ENCODE measurements at regions not wholly inside any gene's neighbourhood (a gene's known extent, or its start where the extent isn't known, plus 50 kb on each side); places are given as distances from the start of the nearest gene placed in this dataset.
A peak's percentile ranks its signal among the peaks of the same experiment; 100 is the strongest.

GRCh38 chr21:28789523-28789922 is 203.2 kb downstream of the LTN1 start:
- DNase-seq (ENCODE audit: low read depth) = no peak

- no peak for DNase-seq (ENCODE audit: low read depth)
These were observed 204.6 kb downstream of the LTN1 start for GRCh38 chr21:28788030-28788429.

DNA sequence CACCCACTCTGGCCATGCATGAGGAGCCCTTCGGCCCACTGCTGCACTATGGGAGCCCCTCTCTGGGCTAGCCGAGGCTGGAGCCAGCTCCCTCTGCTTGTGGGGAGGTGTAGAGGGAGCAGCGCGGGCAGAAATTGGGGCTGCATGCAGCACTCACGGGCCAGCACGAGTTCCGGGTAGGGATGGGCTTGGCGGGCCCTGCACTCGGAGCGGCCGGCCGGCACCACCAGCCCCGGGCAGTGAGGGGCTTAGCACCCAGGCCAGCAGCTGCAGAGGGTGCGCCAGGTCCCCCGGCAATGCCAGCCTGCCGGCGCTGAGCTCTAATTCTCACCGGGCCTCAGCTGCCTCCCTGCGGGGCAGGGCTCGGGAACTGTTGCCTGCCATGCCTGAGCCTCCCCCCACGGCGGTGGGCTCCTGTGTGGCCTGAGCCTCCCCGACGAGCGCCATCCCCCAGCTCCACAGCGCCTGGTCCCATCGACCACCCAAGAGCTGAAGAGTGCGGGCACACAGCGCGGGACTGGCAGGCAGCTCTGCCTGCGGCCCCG is 209.0 kb downstream of the LTN1 start:
- DNase-seq (ENCODE audit: low read depth) = no peak

- DNase-seq (ENCODE audit: low read depth) = peak; percentile 29
These were observed 210.9 kb downstream of the LTN1 start for GRCh38 chr21:28781602-28782276.

DNA sequence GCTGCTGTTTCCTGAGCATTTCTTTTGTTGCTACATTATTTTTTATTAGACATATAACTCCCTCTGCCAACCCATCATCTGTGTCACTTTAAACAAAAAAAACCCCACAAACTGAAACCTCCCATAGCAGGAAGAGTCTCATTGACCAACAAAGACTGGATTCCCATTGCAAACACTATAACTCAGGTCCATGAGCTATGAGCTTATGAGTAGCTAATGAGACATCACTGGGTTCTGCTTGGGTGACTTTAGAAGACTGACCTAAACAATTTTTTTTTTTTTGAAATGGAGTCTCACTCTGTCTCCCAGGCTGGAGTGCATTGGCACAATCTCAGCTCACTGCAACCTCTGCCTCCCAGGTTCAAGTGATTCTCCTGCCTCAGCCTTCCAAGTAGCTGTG is 212.8 kb downstream of the LTN1 start:
- no peak for DNase-seq (ENCODE audit: low read depth)

DNA sequence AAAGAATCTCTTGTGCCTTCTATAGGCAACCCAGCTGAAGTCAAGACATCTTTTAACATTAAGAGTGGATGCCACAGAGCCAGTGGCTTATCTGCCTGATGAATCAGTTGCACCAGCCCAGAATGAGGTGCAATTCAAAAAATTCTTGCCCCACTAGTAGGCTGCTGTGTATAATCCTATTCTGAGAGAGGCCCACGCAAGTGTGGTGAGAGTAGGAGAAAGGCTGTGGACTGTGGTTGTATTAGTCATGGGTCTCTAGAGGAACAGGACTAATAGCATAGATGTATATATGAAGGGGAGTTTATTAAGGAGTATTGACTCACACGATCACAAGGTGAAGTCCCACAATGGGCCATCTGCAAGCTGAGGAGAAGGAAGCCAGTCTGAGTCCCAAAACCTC is 216.4 kb downstream of the LTN1 start:
- DNase-seq (ENCODE audit: low read depth) = peak; percentile 65

DNA sequence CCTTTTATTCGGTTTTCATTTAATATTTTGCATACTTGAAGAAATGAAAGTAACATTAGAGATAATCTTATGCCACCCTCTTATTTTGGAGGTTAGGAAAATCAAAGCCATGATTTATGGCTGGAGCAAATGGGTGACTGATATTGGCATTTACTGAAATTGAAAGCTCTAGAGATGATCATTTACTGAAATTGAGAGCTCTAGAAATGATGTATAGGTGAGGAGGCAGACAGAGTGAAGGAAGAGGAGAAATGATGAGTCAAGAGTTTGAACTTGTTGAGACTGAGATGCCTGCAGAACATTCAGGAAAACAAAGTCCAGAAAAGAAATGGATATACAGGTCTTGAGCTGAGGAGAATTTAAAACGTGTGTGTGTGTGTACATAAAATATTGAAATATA is 217.6 kb downstream of the LTN1 start:
- no peak for DNase-seq (ENCODE audit: low read depth)

DNA sequence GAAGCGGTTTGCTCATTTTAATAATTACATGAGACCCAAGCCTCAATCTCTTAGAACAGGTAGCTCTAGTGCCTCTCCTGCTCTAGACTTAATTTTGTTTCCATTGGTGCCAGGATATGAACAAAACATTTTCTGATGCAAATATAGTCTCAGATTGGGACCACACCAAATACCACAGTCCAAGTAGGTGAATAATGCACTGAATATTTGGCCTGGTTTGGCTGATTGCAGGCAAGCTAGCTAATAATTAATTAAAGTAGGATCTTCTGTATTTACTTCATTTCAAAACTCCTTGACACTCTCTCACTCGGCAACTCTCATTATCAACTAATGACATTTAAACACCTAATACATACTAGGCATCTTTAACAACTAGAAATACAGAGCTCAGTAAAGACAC is 219.6 kb downstream of the LTN1 start:
- no peak for DNase-seq (ENCODE audit: low read depth)

- DNase-seq (ENCODE audit: low read depth) = peak; percentile 82
These were observed 220.7 kb downstream of the LTN1 start for GRCh38 chr21:28771790-28772501.

GRCh38 chr21:28770867-28771661 is 221.6 kb downstream of the LTN1 start:
- DNase-seq (ENCODE audit: low read depth) = peak; percentile 28

DNA sequence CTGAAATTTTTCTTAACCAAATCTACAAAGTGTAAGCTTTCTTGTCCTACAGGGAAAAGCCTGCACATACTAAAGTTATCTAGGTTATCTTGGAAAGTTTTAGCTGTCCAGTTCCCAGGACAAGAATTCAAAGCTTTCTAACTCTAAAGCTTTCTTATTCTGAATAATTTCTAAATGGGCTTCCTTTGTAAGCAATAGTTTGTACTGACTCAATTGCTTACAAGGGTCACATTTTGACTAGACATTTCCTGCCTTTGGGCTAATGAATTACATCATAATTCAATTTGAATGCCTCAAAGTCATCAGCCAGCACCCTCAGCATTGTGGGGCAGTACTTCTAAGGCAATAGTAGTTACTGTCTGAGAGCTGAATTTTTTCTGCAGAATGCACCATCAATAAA is 223.0 kb downstream of the LTN1 start:
- peak; percentile 24 for DNase-seq (ENCODE audit: low read depth)

DNA sequence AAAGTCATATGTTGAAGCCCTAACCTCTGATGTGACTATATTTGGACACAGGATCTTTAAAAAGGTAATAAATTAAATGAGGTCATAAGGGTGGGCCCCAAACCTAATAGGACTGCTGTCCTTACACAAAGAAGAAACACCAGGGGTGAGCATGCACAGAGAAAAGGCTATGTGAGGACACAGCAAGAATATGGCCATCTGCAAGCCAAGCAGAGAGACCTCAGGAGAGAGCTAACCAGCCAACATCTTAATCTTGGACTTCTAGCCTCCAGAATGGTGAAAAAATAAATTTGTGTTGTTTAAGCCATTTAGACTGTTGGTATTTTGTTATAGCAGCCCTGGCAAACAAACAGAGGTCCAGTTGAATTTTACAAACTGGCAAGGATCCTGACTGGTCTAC is 223.9 kb downstream of the LTN1 start:
- no peak for DNase-seq (ENCODE audit: low read depth)

- no peak for DNase-seq (ENCODE audit: low read depth)
These were observed 225.2 kb downstream of the LTN1 start for GRCh38 chr21:28767523-28767922.

DNA sequence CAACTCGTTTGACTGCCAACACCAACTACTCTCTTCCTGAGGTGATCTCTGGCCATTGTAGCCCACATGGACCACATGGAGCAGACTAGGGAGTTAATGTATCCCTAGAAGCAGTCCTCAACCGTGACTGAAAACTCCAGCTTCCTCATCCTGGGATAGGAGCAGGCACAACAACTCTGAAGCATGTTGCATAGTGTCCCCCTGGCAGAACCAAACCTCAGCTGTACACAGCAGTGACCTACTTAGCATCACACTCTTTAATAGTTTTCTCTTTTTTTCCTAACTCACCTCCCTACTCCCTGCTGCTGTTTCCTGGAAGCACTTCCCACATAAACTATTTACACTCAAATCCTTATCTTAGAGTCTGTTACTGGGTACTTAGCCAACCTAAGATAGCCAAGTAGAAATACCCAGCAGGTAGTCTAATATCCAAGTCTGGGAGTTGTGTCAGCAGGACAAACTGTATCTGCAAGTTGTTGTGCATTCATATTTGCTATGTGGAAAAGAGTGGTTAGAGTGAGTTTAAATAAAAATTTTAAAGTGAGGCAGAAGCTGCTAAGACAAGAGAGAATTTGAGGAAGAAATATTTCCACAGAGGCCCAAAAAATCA is 228.8 kb downstream of the LTN1 start:
- DNase-seq (ENCODE audit: low read depth) = no peak

- DNase-seq (ENCODE audit: low read depth) = no peak
These were observed 230.3 kb downstream of the LTN1 start for GRCh38 chr21:28762357-28762735.

DNA sequence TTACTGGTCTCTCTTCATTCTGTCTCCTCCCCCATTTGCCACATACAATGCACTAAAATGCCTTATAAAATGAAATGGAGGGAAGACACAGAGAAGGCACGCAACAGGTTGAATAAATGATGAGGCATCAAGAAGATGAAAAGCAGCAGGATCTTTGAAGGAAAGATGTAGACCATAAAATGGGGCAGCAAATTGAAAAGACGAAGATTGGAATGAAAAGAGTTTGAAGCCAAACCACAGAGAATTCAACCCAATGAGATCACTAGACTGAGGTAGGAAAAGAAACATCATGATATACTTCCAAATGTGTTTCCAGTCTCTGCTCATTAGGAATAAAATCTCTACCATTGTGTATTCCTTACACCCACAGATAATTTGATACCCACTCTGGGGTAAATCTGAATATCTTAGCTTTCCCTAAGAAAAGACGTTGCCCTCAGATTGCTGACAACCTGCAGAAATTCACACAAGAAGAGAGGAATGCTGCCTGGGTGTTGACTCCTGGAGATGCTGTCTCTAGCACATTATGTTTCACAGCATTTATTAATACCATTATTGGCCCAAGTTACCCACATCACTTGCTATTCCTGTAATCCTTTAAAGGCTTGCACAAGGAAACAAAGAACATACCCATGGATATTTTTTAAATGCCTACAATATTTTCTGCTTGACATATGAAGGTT is 230.9 kb downstream of the LTN1 start:
- DNase-seq (ENCODE audit: low read depth) = peak; percentile 38

GRCh38 chr21:28758883-28759242 is 233.8 kb downstream of the LTN1 start:
- no peak for DNase-seq (ENCODE audit: low read depth)

GRCh38 chr21:28758042-28758882 is 234.4 kb downstream of the LTN1 start:
- DNase-seq (ENCODE audit: low read depth) = peak; percentile 30

DNA sequence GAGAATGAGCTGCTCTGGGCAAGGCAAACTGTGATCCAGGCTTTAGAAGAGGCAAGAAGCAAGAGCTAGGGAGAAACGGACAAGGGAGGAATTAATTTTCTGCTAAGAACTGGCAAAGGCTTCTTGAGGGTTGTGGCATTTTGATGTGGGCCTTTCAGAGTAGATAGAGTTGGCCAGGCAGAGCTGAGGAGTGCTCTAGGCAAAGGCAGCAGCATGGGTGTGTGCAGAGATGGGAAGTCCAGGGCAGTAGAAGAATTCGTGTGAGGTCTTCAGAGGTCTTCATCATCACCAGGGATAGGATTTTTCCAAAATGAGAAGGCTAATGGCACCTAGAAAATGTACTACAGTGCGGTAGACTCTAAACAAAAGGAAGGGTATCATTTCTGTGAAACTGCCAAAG is 237.8 kb downstream of the LTN1 start:
- DNase-seq (ENCODE audit: low read depth) = no peak

DNA sequence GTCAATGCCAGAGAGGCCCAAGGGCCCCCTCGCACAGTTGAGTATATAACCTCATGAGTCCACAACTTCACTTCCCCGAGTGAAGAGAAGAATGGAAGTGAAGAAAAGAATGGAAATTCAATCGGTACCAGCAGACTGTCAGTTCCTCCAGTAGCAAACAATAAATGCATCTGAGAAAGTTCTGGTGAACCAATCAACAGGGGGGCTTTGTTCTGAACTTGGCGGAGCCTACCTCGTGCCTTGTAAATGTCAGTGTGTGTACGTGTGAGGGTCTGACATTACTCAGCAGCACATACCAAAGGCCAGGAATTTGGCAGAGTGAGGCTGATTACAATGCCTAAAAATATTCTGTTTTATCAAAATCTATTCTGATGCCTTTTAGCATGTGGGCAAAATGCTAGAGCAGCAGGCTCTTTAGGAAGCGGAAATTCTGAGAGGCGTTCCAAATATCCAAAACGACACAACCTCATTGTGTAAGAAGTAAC is 238.5 kb downstream of the LTN1 start:
- DNase-seq (ENCODE audit: low read depth) = peak; percentile 67

DNA sequence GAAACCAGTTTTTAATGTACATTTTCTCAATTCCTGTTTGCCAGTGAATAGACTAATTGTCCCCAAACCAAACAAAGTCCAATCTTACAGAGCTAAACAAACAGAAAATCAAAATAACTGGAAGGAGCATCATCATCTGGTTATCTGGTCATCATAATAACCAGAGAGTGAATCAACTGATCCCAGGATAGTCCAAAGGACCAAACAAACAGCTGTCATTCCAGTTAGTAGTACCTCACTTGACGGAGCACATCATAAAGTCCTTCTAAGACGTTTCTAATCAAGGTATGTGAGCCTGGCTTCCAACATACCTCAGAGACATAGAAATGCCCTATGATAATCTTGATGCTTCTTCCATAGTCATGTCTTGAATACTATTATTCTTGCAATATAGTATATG is 240.5 kb downstream of the LTN1 start:
- no peak for DNase-seq (ENCODE audit: low read depth)
